ENCODE measurements at regions not wholly inside any gene's neighbourhood (a gene's known extent, or its start where the extent isn't known, plus 50 kb on each side); places are given as distances from the start of the nearest gene placed in this dataset.

DNA sequence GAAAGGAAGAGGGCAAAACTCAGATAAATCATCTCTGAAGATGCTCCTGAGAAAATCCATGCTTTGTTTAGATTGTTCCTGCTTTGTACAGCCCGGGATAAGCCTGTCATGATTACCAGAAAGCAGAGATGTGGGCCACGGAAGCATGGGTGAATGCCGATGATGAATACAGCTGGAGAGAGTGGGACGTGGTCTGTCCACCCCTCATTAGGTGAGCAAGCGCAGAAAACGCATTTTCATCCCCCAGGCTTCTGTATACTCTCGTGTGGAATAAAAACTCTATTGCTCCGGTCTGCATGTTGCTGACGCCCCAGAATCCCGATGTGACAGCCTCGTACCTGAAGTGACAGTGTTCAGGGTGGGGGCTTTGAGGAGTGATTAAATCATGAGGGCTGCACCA is 52.0 kb upstream of the SALL3 start:
- DNase-seq (ENCODE audit: low read depth), result no peak

DNA sequence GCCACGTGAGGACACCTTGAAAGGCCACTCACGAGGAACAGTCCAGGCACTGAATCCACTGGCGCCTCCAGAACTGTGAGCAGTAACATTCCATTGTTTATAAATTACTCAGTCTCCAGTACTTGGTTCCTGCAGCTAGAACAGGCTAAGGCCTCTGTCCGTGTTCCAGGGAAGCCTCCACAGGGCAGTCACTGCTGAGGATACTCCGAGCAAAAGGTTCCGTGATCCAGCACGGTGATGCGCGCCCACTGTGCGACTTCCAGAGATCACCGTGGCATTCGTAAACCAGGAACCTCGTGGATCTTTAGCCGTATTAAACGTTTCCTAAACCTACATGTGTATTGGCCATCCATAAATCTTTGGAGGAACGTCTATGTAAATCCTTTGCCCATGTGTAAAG is 51.5 kb upstream of the SALL3 start:
- DNase-seq (ENCODE audit: low read depth), result no peak

- DNase-seq (ENCODE audit: low read depth), result no peak
These were observed 50.1 kb upstream of the SALL3 start for GRCh38 chr18:78929516-78929915.
